Prostate gland (tissue), 2 donors: ENCODE measurements at regions not wholly inside any gene's neighbourhood (a gene's known extent, or its start where the extent isn't known, plus 50 kb on each side); places are given as distances from the start of the nearest gene placed in this dataset.

Experiments used
- CTCF ChIP-seq, 4 experiments: fragments of 200-600 bp in 2 of 4; fragments of 450-650 bp in 2 of 4; sonication (generic) in 2 of 4; IDR thresholded peaks; 1 replicate in 3 of 4; 2 replicates in 1 of 4; pipeline ENCODE4 v1.5.1; 2016 to 2019; ENCODE audit warnings: antibody characterized with exemption in 4 of 4, mild to moderate bottlenecking in 2 of 4, moderate library complexity in 2 of 4
- POLR2A ChIP-seq: fragments of 450-650 bp; IDR thresholded peaks from one replicate; pipeline ENCODE4 v1.6.1; 2016; ENCODE audit warnings: antibody characterized with exemption, mild to moderate bottlenecking

DNA sequence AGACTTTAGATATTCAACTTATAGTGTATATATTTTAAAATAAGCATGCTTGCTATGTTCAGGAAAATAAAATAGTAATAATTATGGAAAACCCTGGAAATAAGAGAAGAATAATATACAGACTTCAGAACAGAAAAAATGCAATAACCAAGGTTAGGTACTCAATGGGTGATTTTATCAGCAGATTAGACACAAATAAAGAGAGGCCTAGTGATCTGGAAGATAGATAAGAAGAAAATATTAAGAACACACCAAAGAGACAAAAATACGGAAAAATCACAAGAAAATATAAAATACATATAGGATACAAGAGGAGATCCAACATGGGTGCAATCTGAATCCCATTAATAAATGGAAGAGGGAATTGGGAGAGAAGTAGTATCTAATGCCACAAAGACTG, 1348.5 kb upstream of the WWC1 start:
- TF ChIP-seq CTCF (IDR thresholded peaks at IDR 0.05) (no peak), POLR2A (no peak)
